GM18498 (cell line): ENCODE measurements at regions not wholly inside any gene's neighbourhood (a gene's known extent, or its start where the extent isn't known, plus 50 kb on each side); places are given as distances from the start of the nearest gene placed in this dataset.

ENCODE experiments used
- ATAC-seq: cut with Tn5 transposase; IDR thresholded peaks from one replicate; pipeline ENCODE4 v1.9.1; 2021; ENCODE audit warnings: mild to moderate bottlenecking, moderate library complexity; ENCODE audit not compliant: unreplicated experiment

GRCh38 chr5:67437905-67438845 is 241.6 kb upstream of the CD180 start:
- ATAC-seq, result no peak

- no peak for ATAC-seq
These were observed 238.4 kb upstream of the CD180 start for GRCh38 chr5:67435032-67435431.

- no peak for ATAC-seq
These were observed 237.9 kb upstream of the CD180 start for GRCh38 chr5:67434466-67434865.

DNA sequence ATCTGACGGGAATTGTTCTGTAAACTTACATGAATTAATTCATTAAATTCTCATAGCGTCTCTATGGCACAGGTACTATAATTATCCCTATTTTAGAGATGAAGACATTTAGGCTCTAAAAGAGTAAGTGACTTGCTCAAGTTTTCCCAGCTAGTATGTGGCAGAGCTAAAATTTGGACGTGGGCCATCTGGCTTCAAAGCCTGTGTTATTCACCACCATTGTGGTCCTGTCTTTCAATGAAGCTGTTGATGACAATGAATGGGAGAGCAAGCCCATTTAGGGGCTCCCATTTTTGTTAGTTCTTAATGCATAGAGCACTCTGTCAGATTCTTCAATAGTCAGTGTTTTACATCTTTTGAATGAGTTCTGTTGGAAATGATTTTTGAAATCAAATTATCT is 236.0 kb upstream of the CD180 start:
- ATAC-seq, result no peak

GRCh38 chr5:67431191-67431590 is 234.6 kb upstream of the CD180 start:
- ATAC-seq, result no peak

DNA sequence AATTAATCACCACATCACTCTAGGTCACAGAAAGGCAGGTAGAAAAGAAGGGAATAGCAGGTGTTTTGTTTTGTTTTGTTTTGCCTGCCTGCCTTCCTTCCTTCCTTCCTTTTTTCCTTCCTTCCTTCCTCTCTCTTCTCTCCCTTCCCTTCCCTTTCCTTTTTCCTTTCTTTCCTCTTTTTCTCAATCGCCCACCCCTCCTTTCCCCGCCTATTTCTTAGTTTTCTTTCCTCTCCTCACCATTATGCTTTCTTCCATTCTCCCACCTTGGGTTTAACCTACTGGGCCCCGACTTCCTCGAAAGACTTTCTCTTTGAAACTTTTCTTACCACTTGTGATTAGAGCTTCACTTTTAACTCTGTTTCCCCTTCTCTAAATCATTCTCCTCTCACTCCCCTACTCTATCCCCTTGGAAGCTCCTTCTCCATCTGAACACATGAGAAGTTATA is 231.3 kb upstream of the CD180 start:
- ATAC-seq, result no peak

DNA sequence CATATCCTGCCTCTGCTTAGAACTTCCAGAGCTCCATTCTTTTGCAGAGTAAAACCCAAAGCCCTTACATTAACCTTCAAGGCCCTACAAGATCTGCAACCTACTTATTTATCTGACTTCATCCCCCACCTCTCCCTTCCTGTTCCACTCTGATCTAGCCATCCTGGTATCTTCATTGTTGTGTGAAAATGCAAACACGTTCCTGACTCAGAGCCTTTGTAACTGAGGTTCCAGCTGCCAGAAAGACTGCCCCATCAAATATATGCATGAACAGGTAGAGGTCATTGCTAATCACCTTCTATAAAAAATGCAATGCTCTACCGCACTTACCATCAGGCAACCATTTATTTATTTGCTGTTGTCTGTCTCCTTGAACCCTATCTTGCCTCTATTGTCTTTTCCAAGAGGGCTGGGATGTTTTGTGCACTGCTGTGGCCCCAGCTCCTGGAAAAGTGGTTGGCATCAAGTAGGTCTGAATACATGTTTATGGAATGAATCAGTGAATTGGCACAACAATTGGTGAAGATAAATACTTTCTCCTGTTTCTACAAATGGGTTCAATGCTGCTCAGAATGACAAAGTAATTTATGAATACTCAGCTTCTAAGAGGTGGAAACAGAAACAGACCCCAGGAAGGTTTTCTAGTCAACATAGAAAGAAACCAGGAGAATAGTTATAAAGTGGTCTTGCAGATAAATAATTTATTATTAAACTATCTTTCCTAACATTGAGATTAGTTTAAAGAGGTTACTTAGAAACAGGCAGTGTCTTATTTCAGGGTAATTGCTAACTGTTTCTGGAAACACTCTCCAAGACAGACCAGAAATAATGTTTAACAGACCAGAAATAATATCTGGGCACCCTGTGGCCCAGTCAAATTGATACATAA is 230.6 kb upstream of the CD180 start:
- ATAC-seq, result no peak

DNA sequence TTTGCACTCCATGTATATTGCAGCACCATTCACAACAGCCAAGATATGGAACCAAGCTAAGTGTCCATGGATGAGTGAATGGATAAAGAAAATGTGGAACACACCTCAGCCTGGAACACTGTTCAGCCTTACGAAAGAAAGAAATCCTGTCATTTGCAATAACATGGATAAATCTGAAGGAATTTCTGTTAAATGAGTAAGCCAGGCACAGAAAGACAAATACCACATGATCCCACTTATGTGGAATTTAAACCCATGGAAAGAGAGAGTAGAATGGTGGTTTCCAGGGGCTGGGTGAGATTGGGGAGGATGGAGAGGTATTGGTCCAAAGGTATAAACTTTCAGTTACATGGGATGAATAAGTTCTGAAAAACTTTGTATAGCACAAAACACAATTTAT is 228.9 kb upstream of the CD180 start:
- ATAC-seq, result no peak

- no peak for ATAC-seq
These were observed 221.2 kb upstream of the CD180 start for GRCh38 chr5:67417839-67418238.

- ATAC-seq, result no peak
These were observed 220.4 kb upstream of the CD180 start for GRCh38 chr5:67416986-67417385.

- ATAC-seq, result peak; percentile 36
These were observed 219.7 kb upstream of the CD180 start for GRCh38 chr5:67416133-67416937.

DNA sequence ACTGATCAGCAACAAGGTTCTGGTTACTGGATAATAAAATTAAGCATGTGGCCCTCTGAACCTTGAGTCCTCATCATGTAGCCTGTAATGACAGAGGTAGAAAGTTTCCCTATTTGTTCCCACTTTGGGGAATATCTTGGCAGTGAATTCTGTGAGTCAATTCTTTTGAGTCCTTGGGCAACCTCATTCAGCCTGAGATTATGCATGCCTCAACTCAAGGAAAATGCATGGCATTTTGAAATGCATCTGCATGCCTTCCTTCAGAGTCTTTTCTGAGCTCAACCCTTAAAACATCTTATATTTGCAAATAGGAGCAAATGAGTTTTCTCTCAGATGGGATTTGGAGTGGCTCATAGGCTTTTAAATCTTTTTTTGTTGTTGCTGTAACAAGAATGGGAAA is 218.1 kb upstream of the CD180 start:
- ATAC-seq, result no peak

GRCh38 chr5:67413721-67414120 is 217.1 kb upstream of the CD180 start:
- no peak for ATAC-seq

DNA sequence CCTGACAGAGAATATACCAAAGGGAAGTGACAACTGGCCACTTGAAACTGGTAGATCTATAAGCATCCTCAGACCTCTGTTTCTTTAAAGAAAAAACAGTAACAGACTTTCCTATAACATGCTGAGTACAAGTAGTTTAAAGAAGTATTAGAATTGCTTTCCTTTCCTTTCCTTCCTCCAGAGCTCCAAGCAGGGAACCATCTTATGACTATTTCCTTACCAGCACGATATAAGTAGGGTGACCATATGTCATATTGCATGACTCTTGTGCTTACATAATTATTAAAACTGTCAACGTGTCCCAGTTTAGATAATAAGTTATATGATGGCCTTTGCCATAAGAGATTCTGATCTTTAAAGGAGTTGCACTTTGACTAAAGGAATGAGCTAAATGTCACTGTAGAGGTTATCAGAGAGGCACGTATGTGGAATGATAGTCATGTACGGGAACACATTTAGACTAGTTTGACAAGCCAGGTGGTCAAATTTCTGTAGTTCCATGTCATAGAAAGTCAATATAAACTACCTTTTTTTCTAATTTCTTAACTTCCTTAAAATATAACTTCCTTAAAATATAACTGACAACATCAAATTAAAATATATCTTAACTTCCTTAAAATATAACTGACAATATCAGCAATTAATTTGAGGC is 212.7 kb upstream of the CD180 start:
- ATAC-seq, result no peak

DNA sequence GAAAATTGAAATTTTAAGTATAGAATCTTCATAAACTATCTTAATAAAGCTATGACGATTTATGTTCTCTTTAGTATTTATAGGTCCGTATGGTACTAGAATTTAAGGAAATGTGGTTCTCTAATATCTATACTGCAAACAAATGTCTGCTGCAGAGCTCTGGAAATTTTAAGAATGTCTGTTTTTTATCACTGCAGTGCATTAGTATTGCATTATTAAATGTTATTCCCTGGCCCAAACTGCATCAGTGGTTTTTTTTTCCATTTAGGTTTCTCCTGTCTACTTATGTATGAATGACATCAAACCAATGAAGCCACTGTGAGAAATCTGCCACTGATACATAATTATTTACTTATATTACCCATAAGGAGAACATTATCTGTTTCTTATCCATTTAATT is 211.4 kb upstream of the CD180 start:
- ATAC-seq, result no peak

DNA sequence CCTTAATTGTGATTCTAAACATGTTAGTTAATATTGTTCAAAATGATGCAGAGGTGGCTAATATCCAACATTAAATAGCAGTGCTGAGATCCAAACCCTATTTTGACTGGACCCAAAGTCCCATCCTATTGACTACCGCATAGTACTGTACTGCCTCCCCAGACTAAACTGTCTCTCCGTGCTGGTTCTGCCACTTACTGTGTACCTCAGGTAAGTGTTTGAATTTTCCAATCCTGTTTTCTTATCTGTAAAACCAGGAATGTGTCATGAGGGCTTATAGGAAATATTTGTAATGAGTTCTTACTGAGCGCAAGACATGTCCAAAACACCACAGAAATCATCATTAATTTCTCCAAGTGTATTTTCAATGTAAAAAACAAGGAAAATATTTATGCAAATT is 209.2 kb upstream of the CD180 start:
- no peak for ATAC-seq

DNA sequence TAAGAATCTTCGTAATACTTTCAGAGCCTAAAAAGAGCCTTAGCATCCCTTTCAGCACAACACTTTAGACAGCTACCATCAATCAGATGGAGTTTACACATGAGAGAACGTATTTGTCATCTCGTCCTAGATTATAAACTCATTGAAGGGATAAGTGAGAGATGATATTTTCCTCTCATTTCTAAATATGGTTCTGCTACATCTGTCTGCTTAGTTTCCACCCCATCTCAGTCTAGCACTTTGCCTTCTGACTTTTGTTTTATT is 208.4 kb upstream of the CD180 start:
- no peak for ATAC-seq

DNA sequence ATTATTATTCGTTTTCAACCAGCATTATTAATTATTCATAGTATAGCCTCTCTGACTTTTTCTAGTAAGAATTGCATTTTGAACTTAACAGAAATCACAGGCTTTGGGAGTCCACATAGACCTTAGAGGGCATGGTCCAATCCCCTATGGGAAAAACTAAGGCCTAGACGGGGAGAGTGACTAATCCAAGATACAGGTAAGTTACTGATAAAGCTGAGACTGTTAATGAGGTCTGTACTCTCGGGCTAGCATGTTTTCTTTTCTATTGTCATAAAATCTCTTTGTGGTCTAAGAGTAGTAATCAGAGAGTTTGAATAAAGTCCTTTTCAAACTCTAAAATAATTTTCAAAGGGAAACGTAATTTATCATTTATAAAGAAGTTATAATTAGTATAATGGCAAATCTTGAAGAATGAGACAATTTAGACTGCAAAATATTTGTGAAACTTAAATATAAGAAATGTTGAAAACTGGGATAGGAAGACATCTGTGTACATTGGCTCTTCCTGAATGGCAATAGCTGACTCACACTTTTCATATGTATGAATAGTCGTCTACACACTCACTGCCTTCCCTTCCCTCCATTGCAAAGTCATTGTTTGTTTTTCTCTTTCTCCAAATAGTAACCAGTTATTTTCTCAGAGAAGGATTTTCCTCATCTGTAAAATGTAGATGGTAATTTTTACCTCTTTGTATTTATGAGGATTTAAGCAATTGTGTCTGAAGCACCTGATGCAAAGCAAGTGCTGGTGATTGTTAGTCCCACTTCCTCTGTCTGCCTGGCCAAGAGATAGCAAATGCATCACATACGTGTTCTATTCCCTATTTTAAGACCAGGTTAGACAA is 207.9 kb upstream of the CD180 start:
- ATAC-seq, result no peak

- no peak for ATAC-seq
These were observed 205.9 kb upstream of the CD180 start for GRCh38 chr5:67402526-67402925.

DNA sequence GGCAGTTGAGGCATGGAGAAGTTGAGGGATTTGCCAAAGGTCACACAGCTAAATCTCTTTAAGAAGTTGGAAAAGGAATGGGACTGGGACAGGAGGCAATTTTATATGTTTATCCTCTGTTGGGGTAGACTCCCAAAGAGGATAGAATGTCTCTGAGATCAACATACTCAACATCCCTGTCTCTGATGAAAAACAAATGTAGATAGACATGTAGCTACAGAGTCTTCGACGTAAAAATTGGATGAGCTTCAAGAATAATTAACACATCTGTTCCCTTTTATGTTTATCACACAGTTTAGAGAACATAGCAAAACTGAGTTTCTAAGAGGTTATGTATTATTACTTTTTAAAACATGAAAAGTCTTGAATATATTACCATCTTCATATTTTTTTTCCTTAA is 204.6 kb upstream of the CD180 start:
- no peak for ATAC-seq
